ENCODE measurements at regions not wholly inside any gene's neighbourhood (a gene's known extent, or its start where the extent isn't known, plus 50 kb on each side); places are given as distances from the start of the nearest gene placed in this dataset.

DNA sequence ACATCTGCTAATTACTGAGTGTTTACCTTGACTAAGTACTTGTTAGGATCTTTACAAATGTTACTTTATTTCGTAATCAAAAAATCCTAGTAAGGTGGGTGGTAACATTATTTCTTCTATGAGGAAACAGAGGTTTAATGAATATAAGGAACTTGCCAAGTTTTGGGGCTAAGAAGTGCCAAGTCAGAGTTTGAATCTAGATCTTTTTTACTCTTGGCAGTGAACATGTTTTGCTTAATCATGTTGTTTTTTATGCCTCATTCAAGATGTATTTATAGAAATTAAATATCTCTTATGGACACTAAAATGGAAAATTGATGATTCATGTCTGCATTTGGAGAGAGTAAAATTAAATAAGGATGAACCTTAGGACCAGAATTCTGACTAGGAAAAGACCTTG, 393.7 kb downstream of the UTRN start:
- TF ChIP-seq, protein P1, sequence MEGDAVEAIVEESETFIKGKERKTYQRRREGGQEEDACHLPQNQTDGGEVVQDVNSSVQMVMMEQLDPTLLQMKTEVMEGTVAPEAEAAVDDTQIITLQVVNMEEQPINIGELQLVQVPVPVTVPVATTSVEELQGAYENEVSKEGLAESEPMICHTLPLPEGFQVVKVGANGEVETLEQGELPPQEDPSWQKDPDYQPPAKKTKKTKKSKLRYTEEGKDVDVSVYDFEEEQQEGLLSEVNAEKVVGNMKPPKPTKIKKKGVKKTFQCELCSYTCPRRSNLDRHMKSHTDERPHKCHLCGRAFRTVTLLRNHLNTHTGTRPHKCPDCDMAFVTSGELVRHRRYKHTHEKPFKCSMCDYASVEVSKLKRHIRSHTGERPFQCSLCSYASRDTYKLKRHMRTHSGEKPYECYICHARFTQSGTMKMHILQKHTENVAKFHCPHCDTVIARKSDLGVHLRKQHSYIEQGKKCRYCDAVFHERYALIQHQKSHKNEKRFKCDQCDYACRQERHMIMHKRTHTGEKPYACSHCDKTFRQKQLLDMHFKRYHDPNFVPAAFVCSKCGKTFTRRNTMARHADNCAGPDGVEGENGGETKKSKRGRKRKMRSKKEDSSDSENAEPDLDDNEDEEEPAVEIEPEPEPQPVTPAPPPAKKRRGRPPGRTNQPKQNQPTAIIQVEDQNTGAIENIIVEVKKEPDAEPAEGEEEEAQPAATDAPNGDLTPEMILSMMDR (conservative IDR thresholded peaks at IDR 0.05; ENCODE audit: low read depth, low read length), result no peak
- TF ChIP-seq EZH2 (IDR thresholded peaks at IDR 0.05; ENCODE audit: borderline replicate concordance, low read depth, low read length, poor library complexity, severe bottlenecking), result no peak

DNA sequence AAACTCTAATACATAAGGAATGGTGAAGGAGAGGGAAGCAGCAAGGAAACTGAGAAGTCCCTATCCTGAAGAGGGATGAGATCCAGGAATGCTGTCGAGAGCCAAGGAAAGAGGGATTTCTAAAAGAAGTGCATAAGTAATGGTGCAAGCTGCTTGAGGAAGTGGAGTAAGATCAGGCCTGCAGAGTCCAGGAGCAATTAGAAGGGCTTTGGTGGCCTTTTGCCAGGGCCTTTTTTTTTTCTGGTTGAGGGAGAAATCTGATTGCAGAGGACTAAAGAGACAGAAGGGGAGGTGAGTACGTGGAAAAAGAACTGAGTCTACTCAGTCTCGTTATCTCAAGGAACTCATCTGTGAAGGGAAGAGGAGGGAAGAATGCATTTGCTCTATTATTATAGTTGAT, 396.2 kb downstream of the UTRN start:
- H3K27me3 ChIP-seq (replicated peaks; ENCODE audit: insufficient read depth, low read depth, low read length, poor library complexity), result no peaks in the 10 kb centered on the region
- no peaks in the 10 kb centered on the region for H3K36me3 ChIP-seq (ENCODE audit: insufficient read depth, low read length, poor library complexity, severe bottlenecking)
- no peak overlapping the region for H3K27ac ChIP-seq (ENCODE audit: low read depth, low read length, poor library complexity, severe bottlenecking)
- intact Hi-C loops (cut with micrococcal nuclease; ENCODE audit: unreplicated experiment), result no loop called here
- no peak for DNase-seq (ENCODE audit: low spot score)
- BruUV-seq (replicated peaks), result no TSS peak
- peaks cover 4% of the 10 kb centered on the region for H3K9me3 ChIP-seq (ENCODE audit: low read depth, low read length, poor library complexity, severe bottlenecking)
- ChIA-PET CTCF (no interaction called here), POLR2A (ENCODE audit: low non-redundant PET) (no interaction called here)
- TF ChIP-seq EZH2 (IDR thresholded peaks at IDR 0.05; ENCODE audit: borderline replicate concordance, low read depth, low read length, poor library complexity, severe bottlenecking), result no peak
- peaks cover 8% of the 10 kb centered on the region for H3K4me1 ChIP-seq (ENCODE audit: insufficient read depth, low read length, poor library complexity, severe bottlenecking)
- H3K4me3 ChIP-seq (ENCODE audit: low read depth, low read length, poor library complexity, severe bottlenecking), result no peak overlapping the region

More for the DNA sequence above, 393.7 kb downstream of the UTRN start:
- intact Hi-C loops (cut with micrococcal nuclease; ENCODE audit: unreplicated experiment), result no loop called here
- Histone ChIP-seq H3K4me1 (ENCODE audit: insufficient read depth, low read length, poor library complexity, severe bottlenecking) (peaks cover 8% of the 10 kb centered on the region), H3K36me3 (ENCODE audit: insufficient read depth, low read length, poor library complexity, severe bottlenecking) (no peaks in the 10 kb centered on the region), H3K27me3 (replicated peaks; ENCODE audit: insufficient read depth, low read depth, low read length, poor library complexity) (no peaks in the 10 kb centered on the region), H3K4me3 (ENCODE audit: low read depth, low read length, poor library complexity, severe bottlenecking) (no peak overlapping the region), H3K9me3 (ENCODE audit: low read depth, low read length, poor library complexity, severe bottlenecking) (peaks cover 11% of the 10 kb centered on the region), H3K27ac (ENCODE audit: low read depth, low read length, poor library complexity, severe bottlenecking) (no peak overlapping the region)
- ChIA-PET CTCF (no interaction called here), POLR2A (ENCODE audit: low non-redundant PET) (interaction anchor here (0.6 kb wide), 1 partner anchor 21 kb away, joined by 4 read pairs; no protein-coding TSS in a partner anchor)
- BruUV-seq (replicated peaks), result no TSS peak
- DNase-seq (ENCODE audit: low spot score), result no peak

DNA sequence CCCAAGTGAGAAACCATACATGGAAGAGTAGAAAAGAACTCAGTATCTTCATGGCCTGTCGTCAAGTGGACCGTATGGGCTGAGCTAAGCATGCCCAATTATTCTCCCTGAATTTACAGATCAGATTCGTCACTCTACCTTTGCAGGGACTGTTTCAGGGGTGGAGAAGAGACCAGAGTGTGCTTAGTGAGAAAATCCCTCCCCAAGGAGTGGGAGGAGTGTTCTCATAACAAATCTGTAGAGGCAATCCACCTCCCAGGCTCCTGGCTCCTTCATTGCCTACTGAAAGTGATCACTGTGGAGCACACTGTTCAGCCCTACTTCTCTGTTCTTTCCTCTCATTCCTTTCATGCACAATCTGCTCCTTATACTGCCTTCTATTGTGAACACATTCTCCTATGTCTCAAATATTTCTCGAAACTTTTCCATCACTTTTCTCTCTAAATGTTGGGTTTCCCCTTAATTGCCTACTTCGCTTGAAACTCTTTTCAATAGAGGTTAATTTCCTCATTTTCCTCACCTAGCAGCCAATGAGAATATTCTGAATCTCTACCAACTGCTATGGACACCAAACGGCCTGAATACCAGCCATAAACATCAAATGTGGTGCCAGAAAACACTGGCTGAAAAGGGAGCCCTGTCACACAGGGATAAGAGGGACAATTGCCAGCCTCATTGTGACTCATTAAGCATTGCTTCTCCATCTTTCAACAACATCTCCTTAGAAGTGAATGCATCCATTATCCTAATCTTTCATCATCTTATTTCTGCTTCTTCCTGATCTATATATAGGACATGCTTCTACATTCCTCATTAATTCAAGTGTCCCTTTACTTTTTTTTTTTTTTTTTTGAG, 398.3 kb downstream of the UTRN start:
- Histone ChIP-seq H3K27me3 (replicated peaks; ENCODE audit: insufficient read depth, low read depth, low read length, poor library complexity) (no peaks in the 10 kb centered on the region), H3K36me3 (ENCODE audit: insufficient read depth, low read length, poor library complexity, severe bottlenecking) (no peaks in the 10 kb centered on the region), H3K4me3 (ENCODE audit: low read depth, low read length, poor library complexity, severe bottlenecking) (no peak overlapping the region), H3K27ac (ENCODE audit: low read depth, low read length, poor library complexity, severe bottlenecking) (no peak overlapping the region), H3K9me3 (ENCODE audit: low read depth, low read length, poor library complexity, severe bottlenecking) (peaks cover 6% of the 10 kb centered on the region), H3K4me1 (ENCODE audit: insufficient read depth, low read length, poor library complexity, severe bottlenecking) (peaks cover 8% of the 10 kb centered on the region)
- intact Hi-C loops (cut with micrococcal nuclease; ENCODE audit: unreplicated experiment), result no loop called here
- BruUV-seq (replicated peaks), result no TSS peak
- no peak for TF ChIP-seq EZH2 (IDR thresholded peaks at IDR 0.05; ENCODE audit: borderline replicate concordance, low read depth, low read length, poor library complexity, severe bottlenecking)
- TF ChIP-seq, protein P1 (conservative IDR thresholded peaks at IDR 0.05; ENCODE audit: low read depth, low read length), result no peak
- DNase-seq (ENCODE audit: low spot score), result no peak
- ChIA-PET CTCF (no interaction called here), POLR2A (ENCODE audit: low non-redundant PET) (interaction anchor here (0.7 kb wide), 1 partner anchor 376 kb away, joined by 3 read pairs; no protein-coding TSS in a partner anchor)
